Activated CD4-positive, alpha-beta memory T cell treated with anti-CD3 and anti-CD28 coated beads for 36 hours (primary cell): ENCODE measurements at regions not wholly inside any gene's neighbourhood (a gene's known extent, or its start where the extent isn't known, plus 50 kb on each side); places are given as distances from the start of the nearest gene placed in this dataset.
"Not testable (repeated sequence)": the region's sequence is repeated elsewhere in the genome, so short reads cannot be mapped to it uniquely, and the experiment has no call there.

ENCODE experiments used
- CTCF ChIA-PET: fragments of 350-600 bp; sonication (Branson Sonifier 250); formaldehyde crosslinking; loops from one replicate; lab custom pipeline; 2021; ENCODE audit warnings: antibody characterized with exemption, inconsistent platforms; lab: Charles Lee
- POLR2A ChIA-PET: fragments of 350-600 bp; sonication (Branson Sonifier 250); formaldehyde crosslinking; loops from one replicate; lab custom pipeline; 2021; ENCODE audit warnings: antibody characterized with exemption; lab: Charles Lee
- DNase-seq: peaks from one replicate; pipeline ENCODE4 v3.0.0-alpha.2; 2020
- H3K27ac Mint-ChIP-seq: one replicate; pipeline ENCODE4 v1.8.0; 2021; ENCODE audit warnings: mixed read lengths
- H3K27me3 Mint-ChIP-seq: one replicate; pipeline ENCODE4 v1.8.0; 2021; ENCODE audit warnings: mixed read lengths
- H3K36me3 Mint-ChIP-seq: one replicate; pipeline ENCODE4 v1.8.0; 2021; ENCODE audit warnings: mixed read lengths
- H3K4me1 Mint-ChIP-seq: one replicate; pipeline ENCODE4 v1.8.0; 2021; ENCODE audit warnings: low read depth, mixed read lengths
- H3K4me3 Mint-ChIP-seq: one replicate; pipeline ENCODE4 v1.8.0; 2021; ENCODE audit warnings: mild to moderate bottlenecking, mixed read lengths
- H3K9me3 Mint-ChIP-seq: one replicate; pipeline ENCODE4 v1.8.0; 2021; ENCODE audit warnings: mixed read lengths
- intact Hi-C: fragments of 100-400 bp; cut with micrococcal nuclease; formaldehyde crosslinking; loops from one replicate; pipeline ENCODE4 v1.15.1; 2023

GRCh38 chr2:210376694-210377093 is 61.7 kb upstream of the MYL1 start:
- H3K9me3 Mint-ChIP-seq: no peaks in the 10 kb centered on the region
- H3K4me3 Mint-ChIP-seq: no peak overlapping the region
- H3K36me3 Mint-ChIP-seq: no peaks in the 10 kb centered on the region
- POLR2A ChIA-PET: no interaction called here
- intact Hi-C loops: no loop called here
- H3K27me3 Mint-ChIP-seq: peaks cover 5% of the 10 kb centered on the region
- CTCF ChIA-PET: no interaction called here
- H3K27ac Mint-ChIP-seq: no peak overlapping the region
- H3K4me1 Mint-ChIP-seq: no peaks in the 10 kb centered on the region
- no peak for DNase-seq

- Mint-ChIP-seq H3K9me3 (no peaks in the 10 kb centered on the region), H3K27ac (no peak overlapping the region), H3K4me1 (no peaks in the 10 kb centered on the region), H3K27me3 (peaks cover under 1% of the 10 kb centered on the region), H3K36me3 (no peaks in the 10 kb centered on the region), H3K4me3 (no peak overlapping the region)
- intact Hi-C loops: no loop called here
- no peak for DNase-seq
- ChIA-PET CTCF (no interaction called here), POLR2A (no interaction called here)
Measured at GRCh38 chr2:210370562-210370961, 55.6 kb upstream of the MYL1 start.

GRCh38 chr2:210366675-210367080 is 51.7 kb upstream of the MYL1 start:
- peaks cover 2% of the 10 kb centered on the region for H3K27me3 Mint-ChIP-seq
- H3K27ac Mint-ChIP-seq: no peak overlapping the region
- no peaks in the 10 kb centered on the region for H3K4me1 Mint-ChIP-seq
- ChIA-PET CTCF (no interaction called here), POLR2A (no interaction called here)
- H3K4me3 Mint-ChIP-seq: no peak overlapping the region
- DNase-seq: no peak
- intact Hi-C loops: no loop called here
- no peaks in the 10 kb centered on the region for H3K9me3 Mint-ChIP-seq
- no peaks in the 10 kb centered on the region for H3K36me3 Mint-ChIP-seq

DNA sequence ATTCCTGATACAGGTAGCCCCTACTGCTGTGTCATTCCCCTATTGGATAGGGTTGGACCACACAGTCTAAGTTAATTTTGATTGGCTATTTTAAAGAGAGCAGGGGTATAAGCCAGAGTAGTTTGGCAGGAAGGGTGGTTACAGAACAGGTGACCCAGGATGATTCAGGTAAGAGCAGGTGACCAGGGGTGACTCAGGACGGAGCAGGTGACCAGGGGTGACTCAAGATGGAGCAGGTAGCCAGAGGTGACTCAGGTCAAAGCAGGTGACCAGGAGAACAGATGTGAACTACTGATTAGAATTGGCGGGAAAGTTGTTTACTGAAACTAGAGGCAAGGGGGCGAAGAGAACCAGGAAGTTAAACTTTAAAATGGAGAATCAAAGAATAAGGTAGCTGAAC is 50.5 kb upstream of the MYL1 start:
- DNase-seq, H3K9me3 Mint-ChIP-seq, H3K4me1 Mint-ChIP-seq, H3K27ac Mint-ChIP-seq, H3K27me3 Mint-ChIP-seq, H3K36me3 Mint-ChIP-seq, H3K4me3 Mint-ChIP-seq, POLR2A ChIA-PET, intact Hi-C loops: not testable (repeated sequence)
- CTCF ChIA-PET: interaction anchor here (0.7 kb wide), 1 partner anchor 87 kb away, joined by 3 read pairs; no protein-coding TSS in a partner anchor
